Mucosa of descending colon (tissue), 3 donors: ENCODE measurements at regions not wholly inside any gene's neighbourhood (a gene's known extent, or its start where the extent isn't known, plus 50 kb on each side); places are given as distances from the start of the nearest gene placed in this dataset.
"Not testable (repeated sequence)": the region's sequence is repeated elsewhere in the genome, so short reads cannot be mapped to it uniquely, and the experiment has no call there.

Experiments
- ATAC-seq: fragments of 200-7000 bp; cut with Tn5 transposase; one replicate; pipeline ENCODE4 v1.9.1; 2020; ENCODE audit warnings: mild to moderate bottlenecking, moderate library complexity
- DNase-seq, 3 donors: peaks; one replicate each; pipeline ENCODE4 v3.0.0-alpha.2; 2020
- H3K36me3 ChIP-seq: fragments of 200-600 bp; one replicate; pipeline ENCODE4 v1.8.0; 2021; ENCODE audit warnings: low read depth, mild to moderate bottlenecking
- H3K4me1 ChIP-seq: fragments of 200-600 bp; one replicate; pipeline ENCODE4 v1.8.0; 2021; ENCODE audit warnings: low read depth, mild to moderate bottlenecking
- H3K4me3 ChIP-seq: fragments of 200-600 bp; one replicate; pipeline ENCODE4 v1.8.0; 2021; ENCODE audit warnings: mild to moderate bottlenecking
- H3K9me3 ChIP-seq: fragments of 200-600 bp; one replicate; pipeline ENCODE4 v1.8.0; 2021; ENCODE audit warnings: mild to moderate bottlenecking
- intact Hi-C, 2 donors: fragments of 100-400 bp; cut with DNase I in 1 of 2; cut with micrococcal nuclease in 1 of 2; formaldehyde crosslinking; loops; one replicate each; pipeline versions ENCODE4 v1.11.0 to v1.11.1; 2022; cut with DNase I, micrococcal nuclease
- TF ChIP-seq, protein P1 (sequence below): fragments of 200-600 bp; IDR thresholded peaks from one replicate; pipeline ENCODE4 v1.8.0; 2022; ENCODE audit warnings: antibody characterized with exemption, mild to moderate bottlenecking
- donor health status: DM: no; HTN: no; CAD: no; lungs with moderate emphysema.
- donor health status: DM: no; HTN: no; CAD: no.
- donor health status: DM: no; HTN: yes; CAD: no.

DNA sequence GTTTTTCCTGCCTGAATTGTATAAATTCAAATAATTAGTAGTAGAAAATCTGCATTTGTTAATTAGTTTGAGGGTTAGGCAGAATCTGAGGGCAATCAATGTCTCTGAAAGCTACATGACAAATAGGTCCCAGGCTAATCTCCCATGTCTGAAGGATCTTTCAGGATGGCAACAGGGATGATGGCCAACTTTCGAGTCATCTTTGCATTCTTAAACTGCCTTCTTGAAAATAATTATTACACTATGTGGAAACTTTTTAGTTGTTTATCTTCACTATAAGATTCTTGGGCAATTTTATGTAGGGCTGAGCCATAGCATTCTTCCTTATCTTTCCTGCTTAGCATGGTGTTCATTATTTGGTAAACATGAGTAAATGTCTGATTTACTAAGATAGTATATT lies 490.3 kb upstream of the EPHA5 start:
- intact Hi-C loops, result no loop called here
- no peak for ATAC-seq

DNA sequence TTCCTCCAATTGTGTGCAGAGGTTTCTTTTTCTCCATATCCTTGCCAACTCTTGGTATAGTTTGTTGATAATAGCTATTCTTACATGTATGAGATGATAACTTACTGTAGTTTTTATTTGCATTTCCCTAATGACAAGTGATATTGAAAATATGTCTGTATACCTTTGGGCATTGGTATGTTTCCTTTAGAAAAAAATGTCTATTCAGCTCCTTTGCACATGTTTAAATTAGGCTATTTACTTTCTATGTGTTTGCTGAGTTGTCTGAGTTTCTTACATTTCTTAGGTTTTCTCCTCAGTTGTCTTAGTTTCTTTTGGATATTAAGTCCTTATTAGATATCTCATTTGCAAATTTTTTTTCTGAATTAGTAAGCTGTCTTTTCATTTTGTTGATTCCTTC lies 487.3 kb upstream of the EPHA5 start:
- TF ChIP-seq, protein P1, sequence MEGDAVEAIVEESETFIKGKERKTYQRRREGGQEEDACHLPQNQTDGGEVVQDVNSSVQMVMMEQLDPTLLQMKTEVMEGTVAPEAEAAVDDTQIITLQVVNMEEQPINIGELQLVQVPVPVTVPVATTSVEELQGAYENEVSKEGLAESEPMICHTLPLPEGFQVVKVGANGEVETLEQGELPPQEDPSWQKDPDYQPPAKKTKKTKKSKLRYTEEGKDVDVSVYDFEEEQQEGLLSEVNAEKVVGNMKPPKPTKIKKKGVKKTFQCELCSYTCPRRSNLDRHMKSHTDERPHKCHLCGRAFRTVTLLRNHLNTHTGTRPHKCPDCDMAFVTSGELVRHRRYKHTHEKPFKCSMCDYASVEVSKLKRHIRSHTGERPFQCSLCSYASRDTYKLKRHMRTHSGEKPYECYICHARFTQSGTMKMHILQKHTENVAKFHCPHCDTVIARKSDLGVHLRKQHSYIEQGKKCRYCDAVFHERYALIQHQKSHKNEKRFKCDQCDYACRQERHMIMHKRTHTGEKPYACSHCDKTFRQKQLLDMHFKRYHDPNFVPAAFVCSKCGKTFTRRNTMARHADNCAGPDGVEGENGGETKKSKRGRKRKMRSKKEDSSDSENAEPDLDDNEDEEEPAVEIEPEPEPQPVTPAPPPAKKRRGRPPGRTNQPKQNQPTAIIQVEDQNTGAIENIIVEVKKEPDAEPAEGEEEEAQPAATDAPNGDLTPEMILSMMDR, result no peak
- H3K4me1 ChIP-seq, result no peaks in the 10 kb centered on the region
- ATAC-seq (no peak), DNase-seq (no peak)
- H3K36me3 ChIP-seq, result no peaks in the 10 kb centered on the region
- intact Hi-C loops, result no loop called here
- H3K4me3 ChIP-seq, result no peak overlapping the region
- H3K9me3 ChIP-seq, result peaks cover 13% of the 10 kb centered on the region

More for the DNA sequence above, 490.3 kb upstream of the EPHA5 start:
- Histone ChIP-seq H3K9me3 (peaks cover 18% of the 10 kb centered on the region), H3K36me3 (no peaks in the 10 kb centered on the region), H3K4me3 (no peak overlapping the region), H3K4me1 (no peaks in the 10 kb centered on the region)
- TF ChIP-seq, protein P1, result no peak
- DNase-seq, result no peak

DNA sequence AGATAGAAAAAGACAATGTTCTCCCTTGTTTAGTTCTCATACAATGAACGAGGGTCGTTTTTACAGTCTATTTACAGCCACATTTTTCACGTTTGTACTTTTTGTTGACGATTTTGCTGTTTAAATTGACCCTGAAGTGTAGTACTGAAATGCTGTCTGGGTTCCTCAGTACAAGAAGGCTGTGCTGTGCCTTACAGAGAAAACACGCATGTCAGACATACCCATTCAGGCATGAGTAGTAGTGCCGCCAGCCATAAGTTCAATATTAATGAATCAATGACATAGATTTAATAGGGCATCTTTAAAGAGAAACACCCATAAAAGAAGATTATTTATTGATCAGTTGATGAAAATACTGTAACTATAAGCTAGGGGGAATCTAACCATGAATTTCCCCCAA lies 459.8 kb upstream of the EPHA5 start:
- H3K36me3 ChIP-seq, result no peaks in the 10 kb centered on the region
- intact Hi-C loops, result no loop called here
- DNase-seq, result no peak
- TF ChIP-seq, protein P1, result no peak
- peaks cover 3% of the 10 kb centered on the region for H3K9me3 ChIP-seq
- no peak overlapping the region for H3K4me3 ChIP-seq
- ATAC-seq, result no peak
- H3K4me1 ChIP-seq, result no peaks in the 10 kb centered on the region

DNA sequence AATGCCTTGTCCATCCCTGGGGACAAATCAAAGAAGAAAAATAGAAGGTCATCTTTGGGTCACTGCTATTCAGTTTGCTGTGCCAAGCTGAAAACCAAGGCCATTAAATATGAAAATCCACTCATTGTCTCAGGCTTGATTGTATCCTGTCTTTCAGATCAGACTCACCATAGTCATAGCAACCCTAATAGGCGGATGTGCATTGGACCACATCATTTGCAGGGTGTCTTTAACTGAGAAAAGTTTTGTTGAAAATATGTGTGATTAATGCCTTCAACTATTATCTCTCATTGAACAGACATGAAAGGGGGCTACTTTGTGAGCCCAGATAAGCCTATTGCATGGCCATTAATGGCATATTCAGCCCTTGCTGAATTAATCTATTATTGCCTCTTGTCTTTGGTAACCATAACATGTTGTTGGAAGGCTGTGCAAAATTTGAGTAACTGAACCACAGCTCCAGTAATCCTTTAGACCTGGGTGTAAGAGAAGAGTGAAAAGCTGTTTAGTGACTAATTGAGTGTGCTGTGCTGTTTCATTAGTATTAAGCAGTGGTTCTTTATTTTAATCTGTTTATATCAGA lies 453.6 kb upstream of the EPHA5 start:
- intact Hi-C loops, result no loop called here
- no peak overlapping the region for H3K4me3 ChIP-seq
- no peak for DNase-seq
- peaks cover 2% of the 10 kb centered on the region for H3K9me3 ChIP-seq
- no peaks in the 10 kb centered on the region for H3K36me3 ChIP-seq
- TF ChIP-seq, protein P1, result no peak
- H3K4me1 ChIP-seq, result no peaks in the 10 kb centered on the region
- no peak for ATAC-seq

DNA sequence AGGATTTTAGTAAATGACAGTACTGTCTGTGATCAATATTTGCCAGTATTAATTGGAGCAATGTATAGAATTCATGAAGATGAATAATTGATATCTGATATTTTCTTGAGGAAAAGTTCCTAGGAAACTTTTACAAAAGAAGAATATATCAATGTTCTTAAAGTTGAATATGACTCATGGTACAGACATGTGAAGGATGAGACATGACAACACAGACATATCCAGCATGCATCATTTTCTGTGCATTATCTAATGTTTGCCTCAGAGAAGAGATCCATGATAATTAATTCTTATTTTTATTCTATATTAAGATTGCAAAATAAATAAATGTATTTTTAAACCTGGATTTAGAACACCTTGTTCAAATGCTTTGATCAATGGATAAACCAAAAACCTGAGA lies 452.9 kb upstream of the EPHA5 start:
- TF ChIP-seq, protein P1, result no peak

DNA sequence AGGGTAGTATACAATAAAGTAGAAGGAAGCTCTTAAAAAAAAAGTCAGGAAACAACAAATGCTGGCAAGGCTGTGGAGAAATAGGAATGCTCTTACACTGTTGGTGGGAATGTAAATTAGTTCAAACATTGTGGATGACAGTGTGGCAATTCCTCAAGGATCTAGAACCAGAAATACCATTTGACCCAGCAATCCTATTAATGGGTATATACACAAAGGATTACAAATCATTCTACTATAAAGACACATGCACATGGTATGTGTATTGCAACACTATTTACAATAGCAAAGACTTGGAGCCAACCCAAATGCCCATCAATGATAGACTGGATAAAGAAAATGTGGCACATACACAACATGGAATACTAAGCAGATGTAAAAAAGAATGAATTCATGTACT lies 444.9 kb upstream of the EPHA5 start:
- H3K36me3 ChIP-seq, ATAC-seq, H3K4me3 ChIP-seq, H3K4me1 ChIP-seq, H3K9me3 ChIP-seq, DNase-seq, intact Hi-C loops: not testable (repeated sequence)

More for the DNA sequence above, 452.9 kb upstream of the EPHA5 start:
- DNase-seq (no peak), ATAC-seq (no peak)
- H3K9me3 ChIP-seq, result no peaks in the 10 kb centered on the region
- no peak overlapping the region for H3K4me3 ChIP-seq
- no peaks in the 10 kb centered on the region for H3K36me3 ChIP-seq
- no peaks in the 10 kb centered on the region for H3K4me1 ChIP-seq
- intact Hi-C loops, result no loop called here
